A673 (cell line): ENCODE measurements at regions not wholly inside any gene's neighbourhood (a gene's known extent, or its start where the extent isn't known, plus 50 kb on each side); places are given as distances from the start of the nearest gene placed in this dataset.
"Not testable (repeated sequence)": the region's sequence is repeated elsewhere in the genome, so short reads cannot be mapped to it uniquely, and the experiment has no call there.

Experiments used
- CTCF ChIP-seq: fragments of 300-800, 200-600 bp; sonication (generic); conservative IDR thresholded peaks from 2 replicates; pipeline ENCODE4 v1.5.1; 2017; ENCODE audit warnings: low read depth, mild to moderate bottlenecking, antibody characterized with exemption, low read length, moderate library complexity, mixed read lengths
- EZH2 ChIP-seq: fragments of 200-600 bp; sonication (generic); IDR thresholded peaks from 2 replicates; pipeline ENCODE4 v1.6.1; 2017; ENCODE audit warnings: borderline replicate concordance, low read depth, mild to moderate bottlenecking, mixed read lengths, antibody characterized with exemption, low read length; ENCODE audit not compliant: poor library complexity, severe bottlenecking

- not testable (repeated sequence) for TF ChIP-seq CTCF, EZH2
Observed at GRCh38 chr15:22579213-22579612, 120.5 kb downstream of the GOLGA6L22 start.
